Colonic mucosa (tissue), 4 donors: ENCODE measurements at regions not wholly inside any gene's neighbourhood (a gene's known extent, or its start where the extent isn't known, plus 50 kb on each side); places are given as distances from the start of the nearest gene placed in this dataset.
A peak's percentile ranks its signal among the peaks of the same experiment; 100 is the strongest.

Source experiments
- DNase-seq: peaks from one replicate; pipeline ENCODE4 v3.0.0-alpha.2; 2020
- H3K27ac ChIP-seq: fragments of 200-600 bp; one replicate; pipeline ENCODE4 v1.8.0; 2021
- H3K27me3 ChIP-seq: fragments of 200-600 bp; one replicate; pipeline ENCODE4 v1.8.0; 2021
- H3K36me3 ChIP-seq: fragments of 200-600 bp; one replicate; pipeline ENCODE4 v1.8.0; 2021
- H3K4me1 ChIP-seq: fragments of 200-600 bp; one replicate; pipeline ENCODE4 v1.8.0; 2021; ENCODE audit warnings: mild to moderate bottlenecking
- H3K4me3 ChIP-seq: fragments of 200-600 bp; one replicate; pipeline ENCODE4 v1.8.0; 2021
- H3K9ac ChIP-seq, 2 donors: one replicate each; pipeline ENCODE4 v1.7.0; 2013; ENCODE audit warnings: control low read depth in 2 of 2, low read depth in 2 of 2, low read length in 2 of 2
- H3K9me3 ChIP-seq: fragments of 200-600 bp; one replicate; pipeline ENCODE4 v1.8.0; 2021
- CTCF ChIP-seq: fragments of 200-600 bp; IDR thresholded peaks from one replicate; pipeline ENCODE4 v1.8.0; 2022; ENCODE audit warnings: antibody characterized with exemption, mild to moderate bottlenecking
- intact Hi-C: fragments of 100-400 bp; cut with DNase I; formaldehyde crosslinking; loops from one replicate; pipeline ENCODE4 v1.14.1; 2022
- donor health status: healthy.
- donor health status: DM: no; HTN: no; CAD: no.
- donor health status: DM: no; HTN: no; CAD: no.

- intact Hi-C loops, result no loop called here
- no peak for TF ChIP-seq CTCF
- Histone ChIP-seq H3K9ac (no peak overlapping the region), H3K36me3 (no peaks in the 10 kb centered on the region), H3K4me1 (no peaks in the 10 kb centered on the region), H3K9me3 (no peaks in the 10 kb centered on the region), H3K27ac (no peak overlapping the region), H3K27me3 (no peaks in the 10 kb centered on the region), H3K4me3 (peak overlapping the region; percentile 3)
- DNase-seq, result no peak
Observed at GRCh38 chr19:37303591-37304171, 67.2 kb upstream of the ZNF527 start.

- H3K4me1 ChIP-seq, result no peaks in the 10 kb centered on the region
- no peaks in the 10 kb centered on the region for H3K27me3 ChIP-seq
- H3K9ac ChIP-seq, result no peak overlapping the region
- H3K27ac ChIP-seq, result no peak overlapping the region
- no peaks in the 10 kb centered on the region for H3K36me3 ChIP-seq
- no peak for DNase-seq
- no peak for TF ChIP-seq CTCF
- intact Hi-C loops, result no loop called here
- H3K9me3 ChIP-seq, result no peaks in the 10 kb centered on the region
- peak overlapping the region; percentile 3 for H3K4me3 ChIP-seq
Observed at GRCh38 chr19:37304190-37304883, 66.6 kb upstream of the ZNF527 start.

DNA sequence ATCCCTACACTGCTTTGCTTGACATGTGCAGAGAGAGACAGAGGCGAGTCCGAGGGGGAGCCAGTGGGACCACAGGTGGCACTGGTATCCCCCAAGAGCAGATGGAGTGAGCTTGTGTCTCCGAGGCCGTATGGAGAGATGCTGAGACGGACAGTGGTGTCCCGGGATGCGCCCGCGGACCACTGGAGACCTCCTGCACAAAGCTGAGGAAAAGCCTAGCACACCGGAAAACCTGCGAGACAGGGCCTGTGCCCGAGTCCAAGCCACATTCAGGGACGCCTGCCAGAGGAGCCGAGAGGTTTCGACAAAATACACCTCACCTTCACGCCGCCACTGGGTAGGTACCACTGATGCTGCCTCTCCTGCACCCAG, 66.0 kb upstream of the ZNF527 start:
- Histone ChIP-seq H3K9ac (no peak overlapping the region), H3K9me3 (no peaks in the 10 kb centered on the region), H3K27ac (no peak overlapping the region), H3K36me3 (no peaks in the 10 kb centered on the region), H3K4me3 (no peak overlapping the region), H3K27me3 (no peaks in the 10 kb centered on the region), H3K4me1 (no peaks in the 10 kb centered on the region)
- no peak for TF ChIP-seq CTCF
- DNase-seq, result no peak
- intact Hi-C loops, result no loop called here

DNA sequence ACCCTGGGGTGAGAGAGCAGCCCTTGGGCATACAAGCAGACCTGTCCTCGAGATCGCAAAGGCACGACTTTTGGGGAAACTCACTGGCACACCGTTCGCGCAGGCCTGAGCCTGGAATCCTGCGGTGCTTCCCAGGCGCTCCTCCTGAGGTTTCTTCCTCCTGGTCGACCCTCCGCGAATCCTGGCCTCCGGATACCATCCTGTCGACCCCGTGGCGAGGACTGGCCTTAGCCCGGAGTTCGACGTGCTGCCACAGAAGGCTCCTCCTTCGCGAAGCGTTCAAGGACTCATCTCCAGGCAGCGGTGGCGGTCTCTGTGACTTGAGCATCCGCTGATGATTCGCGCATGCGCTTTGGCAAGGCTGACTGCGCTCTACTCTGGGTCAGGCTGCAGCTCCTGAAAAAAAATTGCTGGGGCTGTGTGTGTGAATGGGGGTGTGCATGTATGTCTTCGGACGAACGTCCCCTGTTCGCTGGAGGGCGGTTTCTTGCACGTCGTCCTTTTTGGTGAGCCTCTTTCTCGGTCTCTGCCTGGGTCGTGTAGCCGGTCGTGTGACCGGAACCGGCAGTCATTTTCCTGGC, 64.4 kb upstream of the ZNF527 start:
- no peak for DNase-seq
- no peaks in the 10 kb centered on the region for H3K9me3 ChIP-seq

More for the DNA sequence above, 64.4 kb upstream of the ZNF527 start:
- H3K4me1 ChIP-seq, result no peaks in the 10 kb centered on the region
- no peak overlapping the region for H3K27ac ChIP-seq
- H3K27me3 ChIP-seq, result no peaks in the 10 kb centered on the region
- intact Hi-C loops, result no loop called here
- TF ChIP-seq CTCF, result no peak
- no peaks in the 10 kb centered on the region for H3K36me3 ChIP-seq
- no peak overlapping the region for H3K9ac ChIP-seq
- no peak overlapping the region for H3K4me3 ChIP-seq
